GM21381 (cell line): ENCODE measurements at regions not wholly inside any gene's neighbourhood (a gene's known extent, or its start where the extent isn't known, plus 50 kb on each side); places are given as distances from the start of the nearest gene placed in this dataset.

Experiments
- ATAC-seq: cut with Tn5 transposase; IDR thresholded peaks from one replicate; pipeline ENCODE4 v1.9.1; 2021; ENCODE audit warnings: mild to moderate bottlenecking, moderate library complexity; ENCODE audit not compliant: unreplicated experiment

DNA sequence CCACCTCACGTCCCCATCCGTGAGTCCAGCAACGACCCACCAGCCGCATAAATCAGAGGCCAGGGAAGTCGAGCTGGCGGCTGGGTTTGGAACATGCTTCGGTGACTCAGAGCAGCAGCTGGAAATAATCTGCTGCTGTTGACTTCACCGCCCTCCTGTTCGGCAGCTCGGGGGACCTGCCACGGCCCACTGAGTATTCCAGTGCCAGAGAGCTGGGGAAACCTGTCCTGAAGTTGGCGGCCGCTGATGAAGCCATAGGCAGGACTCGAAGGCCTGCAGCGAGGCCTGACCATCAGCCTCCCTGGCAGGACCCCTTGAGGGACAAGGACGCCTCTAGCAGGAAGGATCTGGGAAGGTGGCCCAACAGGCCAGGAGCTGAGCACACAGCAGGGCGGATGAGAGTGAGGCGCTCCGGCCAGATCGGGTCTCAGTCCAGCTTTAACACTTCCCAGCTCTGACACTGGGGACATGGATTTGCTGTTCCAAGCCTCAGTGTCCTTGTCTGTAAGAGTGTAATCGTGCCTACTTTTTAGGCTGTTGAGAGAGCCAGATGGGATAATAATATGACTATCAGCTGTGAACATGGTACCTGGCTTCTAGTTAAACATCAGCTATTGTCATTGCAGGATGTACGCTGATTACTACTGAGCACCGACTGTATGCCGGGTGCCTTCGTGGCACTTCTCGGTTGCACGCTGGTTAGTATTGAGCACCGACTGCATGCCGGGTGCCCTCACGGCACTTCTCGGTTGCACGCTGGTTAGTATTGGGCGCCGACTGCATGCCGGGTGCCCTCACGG is 50.4 kb upstream of the CIBAR2 start:
- no peak for ATAC-seq

DNA sequence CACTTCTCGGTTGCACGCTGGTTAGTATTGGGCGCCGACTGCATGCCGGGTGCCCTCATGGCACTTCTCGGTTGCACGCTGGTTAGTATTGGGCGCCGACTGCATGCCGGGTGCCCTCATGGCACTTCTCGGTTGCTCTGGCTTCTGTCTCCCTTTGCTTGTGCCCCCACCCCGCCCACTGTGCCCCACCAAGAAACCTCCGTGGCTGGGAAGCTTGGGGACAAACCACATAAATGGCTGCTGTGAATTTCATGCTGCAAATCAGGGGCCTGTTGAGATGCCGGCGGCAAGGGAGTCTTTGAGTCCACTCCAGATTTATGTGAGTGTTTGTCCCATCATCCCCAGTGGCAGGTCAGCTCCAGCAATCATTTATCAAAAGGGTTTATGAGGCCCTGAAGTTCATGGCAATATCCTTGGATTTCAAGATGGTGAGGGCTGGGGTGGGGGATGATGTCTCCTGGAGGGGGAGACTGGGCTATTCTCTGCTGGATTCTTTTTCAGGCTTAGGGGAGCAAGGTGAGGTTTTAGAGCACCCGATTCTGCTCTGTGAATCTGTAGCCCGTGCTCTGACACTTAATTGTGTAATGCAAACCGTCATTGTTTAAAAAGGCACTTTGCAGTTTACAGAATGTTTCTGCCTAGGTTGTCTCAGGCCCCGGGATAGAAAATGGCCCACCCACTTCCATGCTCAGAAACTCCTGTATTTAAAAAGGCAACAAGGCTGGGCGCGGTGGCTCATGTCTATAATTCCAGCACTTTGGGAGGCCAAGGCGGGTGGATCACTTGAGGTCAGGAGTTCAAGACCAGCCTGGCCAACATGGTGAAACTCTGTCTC is 51.2 kb upstream of the CIBAR2 start:
- ATAC-seq = no peak

DNA sequence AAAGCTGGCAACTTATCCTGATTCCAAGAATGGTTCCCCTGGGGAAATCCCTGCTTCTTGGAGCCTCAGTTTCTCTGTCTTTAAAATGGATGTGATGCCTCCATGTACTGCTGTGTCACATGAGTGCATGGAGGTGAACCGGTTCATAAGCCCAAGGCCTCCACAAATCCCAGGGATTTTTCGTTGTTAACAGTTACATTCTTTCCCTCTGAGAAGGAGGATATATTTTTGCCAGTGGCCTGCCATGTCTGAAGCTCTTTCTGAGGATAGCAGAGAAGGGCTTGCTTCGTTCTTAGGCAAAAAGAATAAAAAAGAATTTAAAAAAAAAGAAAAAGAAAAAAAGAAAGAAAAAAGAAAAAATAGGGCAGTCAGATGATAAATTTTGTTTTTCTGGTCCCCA is 52.2 kb upstream of the CIBAR2 start:
- no peak for ATAC-seq

DNA sequence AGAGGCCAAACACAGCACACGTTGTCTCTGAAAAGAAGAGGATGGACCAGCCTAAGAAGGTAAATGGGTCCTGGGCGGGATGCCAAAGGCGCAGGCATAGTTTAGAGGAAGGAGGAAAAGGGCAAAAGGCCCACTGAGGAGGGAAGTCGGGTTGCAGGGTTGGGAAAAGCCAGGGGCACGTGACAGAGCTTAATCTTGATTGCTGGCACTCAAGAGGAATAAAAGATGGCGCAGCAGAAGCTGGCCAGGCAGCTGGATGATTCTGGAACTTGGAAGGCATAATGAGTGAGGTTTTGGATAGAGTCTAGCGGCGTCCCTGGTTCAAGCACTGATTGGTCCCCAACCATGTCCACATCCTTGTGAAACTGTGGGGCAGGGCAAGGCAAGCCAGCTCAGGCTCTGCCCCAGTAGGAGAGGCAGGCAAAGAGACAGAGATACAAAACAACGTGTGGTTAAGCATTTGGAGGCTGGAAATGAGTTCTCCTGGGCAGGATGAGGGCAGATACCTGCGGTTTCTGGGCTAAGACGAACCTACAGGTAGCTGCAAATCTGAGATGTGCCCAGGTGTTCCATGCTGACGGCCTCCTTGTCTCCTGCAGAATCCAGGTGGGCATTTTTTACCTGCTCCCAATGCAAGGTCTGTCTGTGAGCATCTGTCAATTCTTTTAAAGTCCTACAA is 52.7 kb upstream of the CIBAR2 start:
- no peak for ATAC-seq

GRCh38 chr16:85165781-85166180 is 53.5 kb upstream of the CIBAR2 start:
- ATAC-seq = no peak

- ATAC-seq = no peak
Observed at GRCh38 chr16:85166281-85166680, 54.0 kb upstream of the CIBAR2 start.

GRCh38 chr16:85166699-85167588 is 54.7 kb upstream of the CIBAR2 start:
- ATAC-seq = no peak

DNA sequence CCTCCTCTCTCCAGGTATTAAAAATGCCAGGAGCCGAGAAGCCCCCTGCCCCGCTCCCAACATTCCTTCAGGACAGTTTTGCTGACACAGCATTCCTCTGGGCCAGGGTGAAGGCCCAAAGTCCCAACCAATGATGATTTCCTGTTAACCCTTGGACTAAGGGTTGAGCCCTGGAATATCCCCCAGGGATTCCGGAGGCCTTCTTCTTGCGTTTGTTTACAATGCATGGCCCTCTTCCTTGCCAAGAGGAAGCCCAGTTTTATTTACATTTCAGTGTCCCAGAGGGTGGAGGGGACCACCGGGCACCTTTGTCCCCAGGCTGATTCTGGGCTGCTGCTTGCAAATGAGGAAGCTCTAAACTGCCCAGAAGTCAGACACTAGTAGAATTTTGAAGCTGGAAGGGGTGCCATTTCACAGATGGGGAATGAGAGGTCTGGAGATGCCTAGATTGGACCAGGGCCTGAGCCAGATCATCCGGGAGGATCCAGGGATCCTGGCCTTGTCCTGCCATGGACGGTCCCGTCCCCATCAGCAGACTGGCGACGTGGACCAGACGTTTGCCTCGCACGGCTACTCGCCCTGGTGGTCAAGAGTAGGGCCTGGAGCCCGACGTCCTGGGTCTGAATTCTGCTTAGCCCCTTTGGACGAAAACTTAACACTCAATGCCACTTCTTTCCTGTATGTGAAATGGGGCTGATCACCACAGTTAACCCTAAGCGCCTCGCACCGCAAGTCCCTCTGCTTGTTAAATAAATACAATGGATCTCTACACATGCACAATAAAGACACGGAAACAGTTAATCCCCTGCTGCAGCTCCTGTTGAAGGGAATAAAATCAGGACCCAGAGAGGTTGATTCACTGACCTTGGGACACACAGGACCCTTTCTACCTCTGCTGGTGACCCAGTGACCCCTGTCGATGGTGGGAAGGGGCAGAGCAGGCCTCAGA is 55.6 kb upstream of the CIBAR2 start:
- no peak for ATAC-seq

DNA sequence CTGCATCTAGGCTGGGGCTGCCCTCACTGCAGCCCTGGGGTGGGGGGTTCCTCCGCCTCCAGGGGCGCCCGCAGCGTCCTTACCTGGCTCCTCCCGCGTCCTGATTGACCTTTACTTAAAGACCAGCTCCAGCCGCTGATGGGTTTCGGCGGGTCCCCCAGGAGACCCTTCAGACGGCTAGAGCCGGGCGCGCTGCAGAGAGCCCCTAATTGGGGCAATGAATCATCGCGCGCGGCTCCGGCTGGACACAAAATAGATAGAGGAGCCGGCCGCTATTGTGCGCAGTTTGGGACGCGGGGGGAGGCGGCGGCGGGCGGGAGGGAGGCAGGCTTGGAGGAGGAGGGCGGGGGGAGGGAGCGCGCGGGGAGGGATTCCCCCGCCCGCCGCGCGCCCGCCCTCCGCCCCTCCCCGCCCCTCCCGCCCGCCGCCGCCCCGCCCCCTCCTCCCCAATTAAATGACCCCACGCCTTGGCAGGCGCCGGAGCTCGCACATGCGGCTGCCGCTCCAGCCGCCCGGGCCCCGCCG is 56.5 kb upstream of the CIBAR2 start:
- ATAC-seq = no peak

GRCh38 chr16:85169333-85170065 is 57.2 kb upstream of the CIBAR2 start:
- no peak for ATAC-seq

DNA sequence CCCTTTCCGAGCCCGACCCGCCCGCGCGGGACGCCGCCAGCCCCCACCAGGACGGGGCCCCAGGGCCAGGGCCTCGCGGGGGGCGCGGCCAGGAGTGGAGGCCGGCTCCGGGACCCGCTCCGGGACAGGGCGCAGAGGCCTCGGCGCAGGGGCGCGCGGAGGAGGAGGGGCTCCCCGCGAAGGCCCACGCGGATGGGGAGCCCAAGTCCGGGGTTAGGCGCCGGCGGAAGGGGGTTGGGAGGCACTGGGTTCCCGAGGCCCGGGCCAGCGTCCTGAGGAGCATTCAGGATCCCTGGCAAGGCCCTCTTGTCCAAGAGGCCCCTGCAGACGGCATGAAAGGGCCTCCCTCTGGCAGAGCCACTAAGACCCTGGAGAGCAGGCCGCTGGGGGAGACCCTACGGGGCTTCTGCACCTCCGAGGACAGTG is 57.8 kb upstream of the CIBAR2 start:
- ATAC-seq = no peak

- no peak for ATAC-seq
Observed at GRCh38 chr16:85170590-85171003, 58.3 kb upstream of the CIBAR2 start.

- ATAC-seq = no peak
Observed at GRCh38 chr16:85171004-85171758, 58.9 kb upstream of the CIBAR2 start.

DNA sequence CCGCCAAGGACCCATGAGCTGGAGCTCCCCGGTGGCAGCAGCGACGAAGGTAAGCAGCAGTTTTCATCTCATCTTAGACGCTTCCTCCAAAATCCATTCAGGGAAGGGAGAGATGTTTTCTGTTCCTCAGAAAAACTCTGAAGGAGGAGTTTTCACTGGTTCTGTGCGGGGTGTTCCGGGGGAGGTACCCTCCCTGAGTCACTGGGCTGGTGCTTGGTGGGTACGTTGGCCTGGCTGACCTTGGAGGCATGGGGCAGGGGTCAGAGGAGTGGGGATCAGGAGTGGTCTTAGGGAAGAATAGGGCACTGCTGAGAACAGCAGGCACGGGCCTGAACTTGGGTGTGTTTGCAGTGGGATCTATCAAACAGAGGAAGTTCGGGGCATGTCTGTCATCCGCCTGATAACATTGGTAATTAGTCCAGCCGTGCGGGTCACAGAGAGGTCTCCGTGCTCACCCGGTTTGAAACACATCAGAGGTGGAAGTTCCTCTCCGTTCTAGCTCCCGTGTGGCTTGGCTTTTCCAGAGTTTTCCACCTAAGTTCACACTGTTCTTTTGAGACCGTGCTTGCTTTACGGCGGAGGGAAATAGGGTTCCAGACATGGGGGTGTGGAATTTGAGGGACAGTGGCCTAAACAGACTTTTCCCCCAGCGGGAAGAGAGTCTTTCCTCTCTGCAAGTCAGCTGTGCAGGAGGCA is 59.6 kb upstream of the CIBAR2 start:
- ATAC-seq = no peak

- no peak for ATAC-seq
Observed at GRCh38 chr16:85172455-85173145, 60.3 kb upstream of the CIBAR2 start.

DNA sequence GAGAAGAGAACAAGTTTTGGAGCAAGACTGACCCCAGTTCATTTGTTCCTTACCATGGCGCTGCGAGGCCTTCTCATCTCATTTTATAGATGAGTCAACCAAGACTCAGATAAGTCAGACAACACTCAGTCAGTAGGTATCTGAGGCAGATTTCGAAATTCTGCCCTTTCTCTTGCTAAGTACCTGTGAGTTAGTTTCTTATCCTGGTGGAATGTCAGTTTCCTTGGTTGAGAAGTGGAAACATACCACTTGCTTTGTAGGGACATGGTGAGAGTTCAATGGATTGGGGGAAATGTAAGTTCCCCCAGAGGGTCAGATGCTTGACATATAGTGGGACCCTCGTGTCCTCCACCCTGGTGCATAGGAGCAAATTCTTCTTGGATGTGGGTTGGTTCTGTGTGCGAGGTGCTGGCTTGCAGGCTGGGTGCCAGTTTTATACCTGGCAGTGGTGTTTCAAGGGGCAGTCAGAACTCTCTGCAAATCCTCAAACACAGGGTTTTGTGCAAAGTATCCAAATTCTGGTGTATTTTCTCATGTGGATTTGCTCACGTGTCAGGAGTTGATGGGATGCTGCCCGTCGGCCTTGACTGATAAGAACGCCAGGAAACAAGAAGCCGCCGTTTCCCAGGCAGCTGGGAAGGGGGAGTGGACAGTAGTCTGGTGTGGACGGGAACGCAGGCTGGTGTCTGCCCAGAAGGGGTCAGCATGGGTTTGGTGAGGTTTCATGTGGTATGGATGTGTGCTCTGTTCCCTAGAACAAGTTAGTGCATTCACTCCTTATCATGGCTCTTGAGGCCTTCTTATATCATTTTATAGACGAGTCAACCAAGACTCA is 61.1 kb upstream of the CIBAR2 start:
- no peak for ATAC-seq
